GM12878 (cell line): ENCODE measurements at regions not wholly inside any gene's neighbourhood (a gene's known extent, or its start where the extent isn't known, plus 50 kb on each side); places are given as distances from the start of the nearest gene placed in this dataset.

Experiments used
- ATAC-seq: fragments of 200-7000 bp; cut with Tn5 transposase; 3 replicates; pipeline ENCODE4 v1.9.1; 2020; ENCODE audit warnings: mild to moderate bottlenecking, moderate library complexity
- BruUV-seq: library from RNA; stranded (reverse); fragments of 400-500 nt; replicated peaks from 2 replicates; lab custom pipeline; 2021; lab: Mats Ljungman, UMichigan
- CTCF ChIA-PET: fragments of 300-600 bp; sonication (Branson Sonifier 250); formaldehyde crosslinking; extraction: SDS; loops from one replicate; lab custom pipeline; 2021; ENCODE audit warnings: inconsistent platforms; lab: Yijun Ruan, JAX
- POLR2A ChIA-PET: fragments of 350-600 bp; formaldehyde crosslinking; extraction: SDS; loops from one replicate; lab custom pipeline; 2021; ENCODE audit warnings: inconsistent platforms; lab: Charles Lee
- RAD21 ChIA-PET: fragments of 300-600 bp; sonication (Branson Sonifier 250); formaldehyde crosslinking; loops from one replicate; lab custom pipeline; 2023; ENCODE audit warnings: antibody characterized with exemption; ENCODE audit not compliant: unreplicated experiment; lab: Charles Lee
- SMC1A ChIA-PET: fragments of 300-600 bp; sonication (Branson Sonifier 250); formaldehyde crosslinking; loops from one replicate; lab custom pipeline; 2023; ENCODE audit not compliant: unreplicated experiment, uncharacterized antibody; lab: Charles Lee
- DNase-seq: peaks from one replicate; pipeline ENCODE4 v3.0.0-alpha.2; 2011; ENCODE audit warnings: low read depth, low spot score
- FAIRE-seq: peaks from 3 replicates; lab custom pipeline; 2011; peaks lifted over from hg19 to GRCh38; lab: Jason Lieb, UNC
- H2AFZ ChIP-seq: 2 replicates; pipeline ENCODE4 v1.6.0; 2011; ENCODE audit warnings: low read depth, low read length, control low read depth; ENCODE audit not compliant: control insufficient read depth
- H3K27ac ChIP-seq: 2 replicates; pipeline ENCODE4 v1.5.1; 2011; ENCODE audit warnings: control low read depth; ENCODE audit not compliant: control insufficient read depth, insufficient read depth
- H3K27me3 ChIP-seq, 2 experiments: replicated peaks in 1 of 2; 2 replicates each; pipeline versions ENCODE4 v1.6.0 to v1.6.1; 2011; ENCODE audit warnings: low read length in 1 of 2; ENCODE audit not compliant: control insufficient read depth in 2 of 2, insufficient read depth in 2 of 2
- H3K36me3 ChIP-seq, 2 experiments: 2 replicates each; pipeline ENCODE4 v1.5.1; 2011; ENCODE audit warnings: low read length in 1 of 2; ENCODE audit not compliant: control insufficient read depth in 2 of 2, insufficient read depth in 2 of 2
- H3K4me1 ChIP-seq: 2 replicates; pipeline ENCODE4 v1.6.1; 2011; ENCODE audit warnings: mild to moderate bottlenecking, low read length, moderate library complexity, mixed read lengths; ENCODE audit not compliant: control insufficient read depth, insufficient read depth
- H3K4me2 ChIP-seq: 2 replicates; pipeline ENCODE4 v1.6.0; 2011; ENCODE audit warnings: control low read depth; ENCODE audit not compliant: control insufficient read depth, insufficient read depth
- H3K4me3 ChIP-seq: fragments of 200-600 bp; sonication (generic); 2 replicates; pipeline ENCODE4 v1.5.1; 2016
- H3K79me2 ChIP-seq: 2 replicates; pipeline ENCODE4 v1.6.0; 2011; ENCODE audit warnings: low read length; ENCODE audit not compliant: control insufficient read depth, insufficient read depth
- H3K9ac ChIP-seq: 2 replicates; pipeline ENCODE4 v1.8.0; 2011; ENCODE audit warnings: low read length, control low read depth, mixed read lengths; ENCODE audit not compliant: control insufficient read depth, insufficient read depth
- H3K9me3 ChIP-seq: replicated peaks from 3 replicates; pipeline ENCODE4 v1.5.1; 2011; ENCODE audit warnings: mild to moderate bottlenecking, low read length; ENCODE audit not compliant: control insufficient read depth, insufficient read depth
- H4K20me1 ChIP-seq: 2 replicates; pipeline ENCODE4 v1.6.0; 2011; ENCODE audit not compliant: control insufficient read depth, insufficient read depth
- CHD1 ChIP-seq: IDR thresholded peaks from 2 replicates; pipeline ENCODE4 v1.6.1; 2012; ENCODE audit warnings: low read depth, low read length, improper control_type of control experiment
- E2F8 ChIP-seq: fragments of 450-650 bp; IDR thresholded peaks from 2 replicates; pipeline ENCODE4 v1.6.1; 2018; ENCODE audit warnings: mild to moderate bottlenecking, low read depth, moderate library complexity; ENCODE audit not compliant: partially characterized antibody
- IRF3 ChIP-seq: fragments of 450-650 bp; IDR thresholded peaks from 2 replicates; pipeline ENCODE4 v1.6.1; 2014; ENCODE audit warnings: mild to moderate bottlenecking
- RELB ChIP-seq: fragments of 450-650 bp; IDR thresholded peaks from 2 replicates; pipeline ENCODE4 v1.6.1; 2017; ENCODE audit warnings: low read depth, mild to moderate bottlenecking, moderate library complexity
- RFX5 ChIP-seq: IDR thresholded peaks from 2 replicates; pipeline ENCODE4 v1.6.1; 2011; ENCODE audit warnings: low read depth, low read length, improper control_type of control experiment
- SMARCA5 ChIP-seq: fragments of 450-650 bp; IDR thresholded peaks from 2 replicates; pipeline ENCODE4 v1.6.1; 2017; ENCODE audit warnings: mild to moderate bottlenecking
- TCF12 ChIP-seq: IDR thresholded peaks from 2 replicates; pipeline ENCODE4 v1.6.1; 2011; ENCODE audit warnings: low read depth, mild to moderate bottlenecking, low read length
- ZNF384 ChIP-seq: IDR thresholded peaks from 2 replicates; pipeline ENCODE4 v1.6.1; 2012; ENCODE audit warnings: low read depth, mild to moderate bottlenecking, low read length, improper control_type of control experiment, borderline replicate concordance
- ZZZ3 ChIP-seq: IDR thresholded peaks from 2 replicates; pipeline ENCODE4 v1.6.1; 2011; ENCODE audit warnings: low read depth; ENCODE audit not compliant: control insufficient read depth, insufficient read length
- WGBS: methylation state at CpG from one replicate; pipeline ENCODE4 v1.1.6; 2016; ENCODE audit warnings: low lambda C conversion rate; ENCODE audit not compliant: insufficient replicate concordance, insufficient coverage; ENCODE audit errors: missing lambda C conversion rate; 5-methylcytosine and 5-hydroxymethylcytosine counted together
- in situ Hi-C: fragments of 300-500 bp; cut with MboI; formaldehyde crosslinking; loops from 9 replicates; pipeline ENCODE4 v1.14.3; 2018; ENCODE audit warnings: mixed read lengths
- intact Hi-C: fragments of 100-400 bp; cut with micrococcal nuclease; formaldehyde crosslinking; loops from one replicate; pipeline ENCODE4 v1.14.2; 2022; ENCODE audit not compliant: unreplicated experiment

GRCh38 chr3:95217661-95218060, 1154.8 kb downstream of the NSUN3 start:
- Histone ChIP-seq H3K36me3 (no peaks in the 10 kb centered on the region), H4K20me1 (no peaks in the 10 kb centered on the region), H3K4me1 (no peaks in the 10 kb centered on the region), H3K9ac (no peak overlapping the region), H3K79me2 (no peaks in the 10 kb centered on the region), H3K27ac (no peak overlapping the region), H3K27me3 (no peaks in the 10 kb centered on the region), H3K9me3 (no peaks in the 10 kb centered on the region), H3K4me2 (no peak overlapping the region), H2AFZ (no peak overlapping the region), H3K4me3 (no peak overlapping the region)
- ChIA-PET CTCF (no interaction called here), SMC1A (no interaction called here), RAD21 (no interaction called here), POLR2A (no interaction called here)
- DNase-seq (no peak), FAIRE-seq (no peak), ATAC-seq (no peak)
- in situ Hi-C loops = no loop called here
- intact Hi-C loops = no loop called here
- no peak for TF ChIP-seq SMARCA5
- TF ChIP-seq E2F8 = no peak
- BruUV-seq = no TSS peak

GRCh38 chr3:95218484-95218883, 1155.6 kb downstream of the NSUN3 start:
- Histone ChIP-seq H4K20me1 (no peaks in the 10 kb centered on the region), H3K4me2 (no peak overlapping the region), H3K27me3 (no peaks in the 10 kb centered on the region), H3K27ac (no peak overlapping the region), H3K36me3 (no peaks in the 10 kb centered on the region), H3K79me2 (no peaks in the 10 kb centered on the region), H2AFZ (no peak overlapping the region), H3K4me3 (no peak overlapping the region), H3K9ac (no peak overlapping the region), H3K4me1 (no peaks in the 10 kb centered on the region), H3K9me3 (no peaks in the 10 kb centered on the region)
- no peak for ATAC-seq
- SMC1A ChIA-PET = no interaction called here
- BruUV-seq = no TSS peak
- CTCF ChIA-PET = no interaction called here
- RAD21 ChIA-PET = no interaction called here
- in situ Hi-C loops = no loop called here
- intact Hi-C loops = no loop called here
- no peak for TF ChIP-seq RELB
- TF ChIP-seq ZZZ3 = no peak
- no peak for TF ChIP-seq CHD1
- TF ChIP-seq RFX5 = no peak
- no peak for TF ChIP-seq IRF3
- no peak for TF ChIP-seq ZNF384
- TF ChIP-seq TCF12 = no peak
- FAIRE-seq = no peak
- WGBS = 0% methylated on average over 1 of the region's 1 CpG
- POLR2A ChIA-PET = no interaction called here
- no peak for DNase-seq
